GM12873 (cell line): ENCODE measurements at regions not wholly inside any gene's neighbourhood (a gene's known extent, or its start where the extent isn't known, plus 50 kb on each side); places are given as distances from the start of the nearest gene placed in this dataset.

Experiments used
- TF ChIP-seq, protein P1 (sequence below): IDR thresholded peaks from 2 replicates; pipeline ENCODE4 v1.5.1; 2012; ENCODE audit warnings: low read depth, mild to moderate bottlenecking, moderate library complexity, low read length, control low read depth; ENCODE audit not compliant: insufficient read depth; ENCODE audit errors: missing control alignments

DNA sequence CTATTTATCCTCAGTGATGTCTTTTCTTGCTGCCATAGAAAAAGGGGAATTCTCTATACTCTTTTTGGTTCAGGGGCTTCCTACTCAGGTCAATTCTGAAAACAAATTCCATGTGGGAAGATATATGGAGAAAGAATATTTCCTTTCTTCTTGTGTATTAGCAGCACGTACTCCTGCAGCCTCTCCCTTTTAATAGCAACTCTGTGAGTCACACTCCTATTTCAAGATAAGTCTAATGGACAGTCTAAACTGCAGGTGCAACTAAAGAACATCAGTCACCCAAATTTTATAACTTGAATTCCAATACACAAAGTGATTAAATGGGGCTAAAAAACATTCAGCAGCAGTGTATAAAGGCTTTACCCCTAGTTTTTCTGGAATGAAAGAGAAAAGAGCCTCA lies 942.2 kb downstream of the CNTNAP5 start:
- TF ChIP-seq, protein P1, sequence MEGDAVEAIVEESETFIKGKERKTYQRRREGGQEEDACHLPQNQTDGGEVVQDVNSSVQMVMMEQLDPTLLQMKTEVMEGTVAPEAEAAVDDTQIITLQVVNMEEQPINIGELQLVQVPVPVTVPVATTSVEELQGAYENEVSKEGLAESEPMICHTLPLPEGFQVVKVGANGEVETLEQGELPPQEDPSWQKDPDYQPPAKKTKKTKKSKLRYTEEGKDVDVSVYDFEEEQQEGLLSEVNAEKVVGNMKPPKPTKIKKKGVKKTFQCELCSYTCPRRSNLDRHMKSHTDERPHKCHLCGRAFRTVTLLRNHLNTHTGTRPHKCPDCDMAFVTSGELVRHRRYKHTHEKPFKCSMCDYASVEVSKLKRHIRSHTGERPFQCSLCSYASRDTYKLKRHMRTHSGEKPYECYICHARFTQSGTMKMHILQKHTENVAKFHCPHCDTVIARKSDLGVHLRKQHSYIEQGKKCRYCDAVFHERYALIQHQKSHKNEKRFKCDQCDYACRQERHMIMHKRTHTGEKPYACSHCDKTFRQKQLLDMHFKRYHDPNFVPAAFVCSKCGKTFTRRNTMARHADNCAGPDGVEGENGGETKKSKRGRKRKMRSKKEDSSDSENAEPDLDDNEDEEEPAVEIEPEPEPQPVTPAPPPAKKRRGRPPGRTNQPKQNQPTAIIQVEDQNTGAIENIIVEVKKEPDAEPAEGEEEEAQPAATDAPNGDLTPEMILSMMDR: no peak

DNA sequence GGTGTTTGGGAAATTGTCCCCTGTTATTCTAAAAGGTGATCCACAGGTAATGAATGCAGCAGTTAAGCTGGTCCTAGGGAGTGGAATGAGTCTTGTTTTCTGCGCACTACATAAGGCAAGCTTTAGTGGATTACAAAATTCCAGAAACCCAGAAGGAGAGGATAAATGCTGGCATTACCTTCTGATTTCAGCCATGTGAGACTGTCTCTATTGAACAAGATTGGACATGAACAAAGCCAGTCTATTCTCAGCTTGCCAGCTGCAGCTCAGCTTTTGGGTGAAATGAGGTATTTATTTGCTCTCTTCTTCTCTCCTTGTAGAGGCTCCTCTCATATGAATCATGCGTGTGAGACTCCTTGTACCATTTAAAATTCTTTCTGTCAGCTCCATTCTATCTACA lies 944.9 kb downstream of the CNTNAP5 start:
- TF ChIP-seq, protein P1: no peak

DNA sequence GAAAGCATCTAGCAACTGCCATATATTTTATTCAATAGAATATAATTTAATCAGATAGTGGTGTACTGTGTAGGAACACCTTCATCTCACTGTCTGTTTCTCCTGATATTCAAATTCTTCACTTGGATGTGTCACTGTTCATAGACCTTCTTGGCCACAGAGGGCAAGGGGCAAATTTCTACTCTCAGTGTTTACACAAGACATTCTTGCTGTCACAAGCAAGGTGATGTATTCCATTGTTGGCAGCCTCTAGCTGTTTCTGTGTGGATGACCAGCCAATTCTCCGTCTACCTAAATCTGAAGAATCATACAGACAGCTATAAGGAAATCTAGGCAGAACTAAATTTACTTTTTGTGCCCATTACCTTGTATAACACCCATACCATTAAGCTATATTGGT lies 948.3 kb downstream of the CNTNAP5 start:
- TF ChIP-seq, protein P1: no peak

DNA sequence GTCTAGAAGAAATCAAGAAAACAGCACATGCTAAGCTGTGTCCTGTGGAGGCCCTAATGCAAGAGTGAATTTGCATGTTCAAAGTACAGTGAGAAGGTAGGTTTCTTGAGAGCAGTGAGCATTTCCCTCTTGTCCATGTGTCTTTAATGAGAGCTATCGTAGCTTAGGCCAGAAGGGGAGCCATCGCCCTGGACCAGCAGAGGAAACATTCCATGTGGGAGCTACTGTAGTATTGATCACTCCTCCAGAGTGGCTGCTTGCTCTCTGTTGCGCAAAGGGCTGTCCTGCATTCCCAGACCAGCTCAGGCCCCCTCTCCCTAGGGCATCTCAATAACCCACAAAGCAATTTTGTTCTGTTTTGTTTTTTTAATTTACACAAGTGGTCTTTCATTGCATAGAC lies 950.1 kb downstream of the CNTNAP5 start:
- TF ChIP-seq, protein P1: no peak

DNA sequence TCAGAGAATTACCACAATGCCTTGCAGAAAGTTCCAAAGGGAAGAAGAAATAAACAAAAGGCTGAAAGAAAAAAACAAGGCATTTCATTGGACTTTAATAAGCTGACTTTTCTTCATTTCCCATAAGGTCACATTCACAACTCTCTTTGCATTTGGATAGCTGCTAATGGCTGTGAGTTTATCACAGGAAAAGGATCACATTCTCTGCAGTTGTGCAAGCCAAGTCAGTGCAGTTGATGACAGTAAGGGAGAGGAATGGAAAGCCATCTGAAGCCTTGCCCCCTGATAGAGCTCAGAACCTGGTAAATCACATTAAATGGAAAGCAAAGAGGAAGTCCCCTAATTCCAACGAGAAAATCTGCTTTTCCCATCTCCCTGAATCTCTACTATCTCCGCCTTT lies 950.6 kb downstream of the CNTNAP5 start:
- TF ChIP-seq, protein P1: no peak

DNA sequence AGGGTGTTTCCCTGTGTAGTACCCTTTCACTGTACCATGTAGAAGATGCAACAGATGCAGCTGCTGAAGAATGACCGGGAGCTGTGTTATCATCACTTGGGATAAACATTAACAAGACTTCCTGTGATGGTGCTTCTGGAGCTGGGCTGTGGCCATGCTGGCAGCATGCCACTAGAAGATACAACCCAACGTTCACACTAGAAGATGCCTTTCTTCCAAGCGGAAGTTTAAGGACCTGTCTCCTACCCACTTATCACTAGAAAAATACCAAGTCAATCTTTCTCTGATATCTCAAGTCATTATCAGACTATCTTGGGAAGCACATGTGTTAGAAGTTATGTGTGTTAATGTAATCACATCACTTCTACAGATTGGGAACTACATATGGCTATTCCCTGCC lies 953.5 kb downstream of the CNTNAP5 start:
- TF ChIP-seq, protein P1: no peak

DNA sequence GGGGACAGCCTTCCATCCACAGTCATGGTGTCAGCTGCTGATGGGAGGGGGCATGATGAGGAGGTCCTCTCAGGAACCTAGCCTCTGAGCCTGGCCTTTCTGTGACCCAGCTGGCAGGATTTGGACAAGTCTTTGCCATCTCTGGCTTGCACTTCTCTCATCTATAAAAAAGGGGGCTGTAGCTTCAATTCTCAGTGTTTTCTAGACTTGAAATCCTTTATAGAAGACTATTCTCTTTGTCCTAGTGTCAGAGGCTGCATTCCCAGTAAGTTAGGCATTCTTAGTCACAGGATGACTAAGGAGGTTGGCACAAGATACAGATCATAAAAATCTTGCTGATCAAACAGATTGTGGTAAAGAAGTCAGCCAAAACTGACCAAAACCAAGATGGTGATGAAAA lies 958.5 kb downstream of the CNTNAP5 start:
- TF ChIP-seq, protein P1: no peak
